Osteocyte (in vitro differentiated cells): ENCODE measurements at regions not wholly inside any gene's neighbourhood (a gene's known extent, or its start where the extent isn't known, plus 50 kb on each side); places are given as distances from the start of the nearest gene placed in this dataset.

Experiments
- DNase-seq: peaks from one replicate; pipeline ENCODE4 v3.0.0; 2021; ENCODE audit warnings: mixed read lengths; ENCODE audit not compliant: unreplicated experiment; ENCODE audit errors: extremely low spot score
- H3K27ac Mint-ChIP-seq: one replicate; pipeline ENCODE4 v1.8.0; 2021; ENCODE audit warnings: mild to moderate bottlenecking, mixed read lengths; ENCODE audit not compliant: unreplicated experiment
- H3K27me3 Mint-ChIP-seq: one replicate; pipeline ENCODE4 v1.8.0; 2021; ENCODE audit warnings: mixed read lengths; ENCODE audit not compliant: unreplicated experiment
- H3K36me3 Mint-ChIP-seq: one replicate; pipeline ENCODE4 v1.8.0; 2021; ENCODE audit warnings: mixed read lengths; ENCODE audit not compliant: unreplicated experiment
- H3K4me1 Mint-ChIP-seq: one replicate; pipeline ENCODE4 v1.8.0; 2021; ENCODE audit warnings: mixed read lengths; ENCODE audit not compliant: unreplicated experiment
- H3K4me3 Mint-ChIP-seq: one replicate; pipeline ENCODE4 v1.8.0; 2021; ENCODE audit warnings: mild to moderate bottlenecking, moderate library complexity, mixed read lengths; ENCODE audit not compliant: unreplicated experiment
- H3K9me3 Mint-ChIP-seq: one replicate; pipeline ENCODE4 v1.8.0; 2021; ENCODE audit warnings: mixed read lengths; ENCODE audit not compliant: unreplicated experiment
- TF ChIP-seq, protein P1 (sequence below): fragments of 200-600 bp; sonication (generic); IDR thresholded peaks from 2 replicates; pipeline ENCODE4 v1.5.0; 2021; ENCODE audit warnings: antibody characterized with exemption, mild to moderate bottlenecking, moderate library complexity

DNA sequence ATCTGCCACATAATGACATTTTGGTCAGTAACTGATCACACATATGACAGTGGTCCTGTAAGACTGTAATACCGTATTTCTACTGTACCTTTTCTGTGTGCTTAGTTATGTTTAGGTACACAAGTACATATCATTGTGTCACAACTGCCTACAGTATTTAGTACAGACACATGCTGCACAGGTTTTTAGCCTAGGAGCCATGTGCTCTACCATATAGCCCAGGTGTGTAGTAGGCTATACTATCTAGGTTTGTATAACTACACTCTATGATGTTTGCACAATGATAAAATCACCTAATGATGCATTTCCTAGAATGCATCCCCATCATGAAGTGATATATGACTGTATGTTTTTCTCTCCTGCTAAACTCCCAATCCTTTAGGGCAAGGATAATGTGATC is 61.2 kb upstream of the MIR17HG start:
- Mint-ChIP-seq H3K4me3 (no peak overlapping the region), H3K27me3 (no peaks in the 10 kb centered on the region), H3K36me3 (no peaks in the 10 kb centered on the region), H3K4me1 (no peaks in the 10 kb centered on the region), H3K27ac (no peak overlapping the region), H3K9me3 (no peaks in the 10 kb centered on the region)
- no peak for DNase-seq
- TF ChIP-seq, protein P1, sequence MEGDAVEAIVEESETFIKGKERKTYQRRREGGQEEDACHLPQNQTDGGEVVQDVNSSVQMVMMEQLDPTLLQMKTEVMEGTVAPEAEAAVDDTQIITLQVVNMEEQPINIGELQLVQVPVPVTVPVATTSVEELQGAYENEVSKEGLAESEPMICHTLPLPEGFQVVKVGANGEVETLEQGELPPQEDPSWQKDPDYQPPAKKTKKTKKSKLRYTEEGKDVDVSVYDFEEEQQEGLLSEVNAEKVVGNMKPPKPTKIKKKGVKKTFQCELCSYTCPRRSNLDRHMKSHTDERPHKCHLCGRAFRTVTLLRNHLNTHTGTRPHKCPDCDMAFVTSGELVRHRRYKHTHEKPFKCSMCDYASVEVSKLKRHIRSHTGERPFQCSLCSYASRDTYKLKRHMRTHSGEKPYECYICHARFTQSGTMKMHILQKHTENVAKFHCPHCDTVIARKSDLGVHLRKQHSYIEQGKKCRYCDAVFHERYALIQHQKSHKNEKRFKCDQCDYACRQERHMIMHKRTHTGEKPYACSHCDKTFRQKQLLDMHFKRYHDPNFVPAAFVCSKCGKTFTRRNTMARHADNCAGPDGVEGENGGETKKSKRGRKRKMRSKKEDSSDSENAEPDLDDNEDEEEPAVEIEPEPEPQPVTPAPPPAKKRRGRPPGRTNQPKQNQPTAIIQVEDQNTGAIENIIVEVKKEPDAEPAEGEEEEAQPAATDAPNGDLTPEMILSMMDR: no peak

DNA sequence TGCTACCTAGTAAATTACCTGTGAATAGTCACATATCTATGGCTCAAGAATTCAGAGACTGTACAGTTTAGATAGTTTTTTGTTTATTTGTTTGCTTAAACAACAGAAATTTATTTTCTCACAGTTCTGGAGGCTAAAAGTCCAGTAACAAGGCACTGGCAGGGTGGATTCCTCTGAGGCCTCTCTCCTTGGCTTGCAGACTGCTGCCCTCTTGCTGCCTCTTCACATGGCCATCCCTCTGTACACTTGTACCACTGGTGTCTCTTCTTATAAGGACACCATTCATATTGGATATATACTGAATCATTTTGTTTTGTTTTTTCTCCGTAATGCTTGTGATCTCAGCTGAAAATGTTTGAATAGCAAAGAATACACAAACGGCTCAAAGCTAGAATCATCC is 56.4 kb upstream of the MIR17HG start:
- TF ChIP-seq, protein P1: peak; percentile 14
- DNase-seq: no peak
- Mint-ChIP-seq H3K4me1 (no peaks in the 10 kb centered on the region), H3K36me3 (no peaks in the 10 kb centered on the region), H3K4me3 (no peak overlapping the region), H3K9me3 (no peaks in the 10 kb centered on the region), H3K27ac (no peak overlapping the region), H3K27me3 (no peaks in the 10 kb centered on the region)

GRCh38 chr13:91292630-91293221 is 54.8 kb upstream of the MIR17HG start:
- Mint-ChIP-seq H3K36me3 (no peaks in the 10 kb centered on the region), H3K9me3 (no peaks in the 10 kb centered on the region), H3K4me3 (no peak overlapping the region), H3K27me3 (peaks cover 3% of the 10 kb centered on the region), H3K4me1 (no peaks in the 10 kb centered on the region), H3K27ac (no peak overlapping the region)
- TF ChIP-seq, protein P1: no peak
- no peak for DNase-seq

GRCh38 chr13:91295712-91296410 is 51.6 kb upstream of the MIR17HG start:
- TF ChIP-seq, protein P1: no peak
- H3K27me3 Mint-ChIP-seq: peaks cover 3% of the 10 kb centered on the region

GRCh38 chr13:91297503-91297902 is 50.0 kb upstream of the MIR17HG start:
- H3K4me3 Mint-ChIP-seq: no peak overlapping the region
- no peaks in the 10 kb centered on the region for H3K4me1 Mint-ChIP-seq
- peaks cover 3% of the 10 kb centered on the region for H3K27me3 Mint-ChIP-seq
- H3K9me3 Mint-ChIP-seq: no peaks in the 10 kb centered on the region
- TF ChIP-seq, protein P1: no peak
- DNase-seq: no peak
- no peak overlapping the region for H3K27ac Mint-ChIP-seq
- no peaks in the 10 kb centered on the region for H3K36me3 Mint-ChIP-seq

More at GRCh38 chr13:91295712-91296410, 51.6 kb upstream of the MIR17HG start:
- Mint-ChIP-seq H3K4me1 (no peaks in the 10 kb centered on the region), H3K27ac (no peak overlapping the region), H3K36me3 (no peaks in the 10 kb centered on the region), H3K9me3 (no peaks in the 10 kb centered on the region), H3K4me3 (no peak overlapping the region)
- DNase-seq: no peak
